Calu3 (cell line): ENCODE measurements at regions not wholly inside any gene's neighbourhood (a gene's known extent, or its start where the extent isn't known, plus 50 kb on each side); places are given as distances from the start of the nearest gene placed in this dataset.

Source experiments
- BruUV-seq: library from RNA; stranded (reverse); fragments of 400-500 nt; replicated peaks from 2 replicates; lab custom pipeline; 2021; lab: Mats Ljungman, UMichigan
- CTCF ChIA-PET: fragments of 300-600 bp; sonication (Branson Sonifier 250); formaldehyde crosslinking; loops from one replicate; lab custom pipeline; 2022; ENCODE audit warnings: antibody characterized with exemption; lab: Charles Lee
- DNase-seq: peaks from one replicate; pipeline ENCODE4 v3.0.0; 2022
- H3K27ac Mint-ChIP-seq: one replicate; pipeline ENCODE4 v1.8.0; 2022; ENCODE audit warnings: mixed read lengths; ENCODE audit not compliant: unreplicated experiment
- H3K27me3 Mint-ChIP-seq: one replicate; pipeline ENCODE4 v1.8.0; 2022; ENCODE audit warnings: mixed read lengths; ENCODE audit not compliant: unreplicated experiment
- H3K36me3 Mint-ChIP-seq: one replicate; pipeline ENCODE4 v1.8.0; 2022; ENCODE audit warnings: mild to moderate bottlenecking, moderate library complexity, mixed read lengths; ENCODE audit not compliant: insufficient read depth, unreplicated experiment
- H3K4me1 Mint-ChIP-seq: one replicate; pipeline ENCODE4 v1.8.0; 2022; ENCODE audit warnings: mild to moderate bottlenecking, low read depth, mixed read lengths; ENCODE audit not compliant: unreplicated experiment
- H3K4me3 Mint-ChIP-seq: one replicate; pipeline ENCODE4 v1.8.0; 2022; ENCODE audit warnings: mild to moderate bottlenecking, low read depth, moderate library complexity, mixed read lengths; ENCODE audit not compliant: unreplicated experiment
- H3K9me3 Mint-ChIP-seq: one replicate; pipeline ENCODE4 v1.8.0; 2022; ENCODE audit warnings: low read depth, mixed read lengths; ENCODE audit not compliant: unreplicated experiment
- CTCF ChIP-seq: fragments of 200-600 bp; IDR thresholded peaks from one replicate; pipeline ENCODE4 v1.8.0; 2022; ENCODE audit warnings: antibody characterized with exemption; ENCODE audit not compliant: unreplicated experiment
- intact Hi-C: fragments of 100-400 bp; cut with micrococcal nuclease; formaldehyde crosslinking; loops from one replicate; pipeline ENCODE4 v1.10.0; 2022; ENCODE audit not compliant: unreplicated experiment

DNA sequence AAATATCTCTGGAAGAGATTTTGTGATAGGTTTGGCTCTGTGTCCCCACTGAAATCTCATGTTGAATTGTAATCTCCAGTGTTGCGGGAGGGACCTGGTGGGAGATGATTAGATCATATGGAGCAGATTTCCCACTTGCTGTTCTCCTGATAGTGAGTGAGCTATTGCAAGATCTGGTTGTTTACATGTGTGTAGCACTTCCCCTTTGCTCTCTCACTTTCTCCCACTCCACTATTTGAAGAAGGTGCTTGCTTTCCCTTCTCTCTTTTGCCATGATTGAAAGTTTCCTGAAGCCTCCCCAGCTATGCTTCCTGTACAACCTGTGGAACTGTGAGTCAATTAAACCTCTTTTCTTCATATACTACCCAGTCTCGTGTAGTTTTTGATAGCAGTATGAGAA lies 97.0 kb upstream of the FN1 start:
- TF ChIP-seq CTCF: no peak
- Mint-ChIP-seq H3K36me3 (peaks cover 6% of the 10 kb centered on the region), H3K27me3 (no peaks in the 10 kb centered on the region), H3K27ac (no peak overlapping the region), H3K4me3 (no peak overlapping the region), H3K9me3 (peaks cover 12% of the 10 kb centered on the region), H3K4me1 (peaks cover 56% of the 10 kb centered on the region)
- no TSS peak for BruUV-seq
- DNase-seq: no peak
- intact Hi-C loops: loop anchor here (5.0 to 10.0 kb wide), 2 partner anchors 149 to 302 kb away; no protein-coding TSS in a partner anchor
- CTCF ChIA-PET: no interaction called here

- peak overlapping the region; percentile 80 for H3K27ac Mint-ChIP-seq
- H3K4me1 Mint-ChIP-seq: peaks cover 54% of the 10 kb centered on the region
- no TSS peak for BruUV-seq
- peaks cover 6% of the 10 kb centered on the region for H3K36me3 Mint-ChIP-seq
- H3K27me3 Mint-ChIP-seq: no peaks in the 10 kb centered on the region
- peak; percentile 13 for DNase-seq
- peaks cover 15% of the 10 kb centered on the region for H3K9me3 Mint-ChIP-seq
- intact Hi-C loops: loop anchor here (5.0 to 10.0 kb wide), 2 partner anchors 151 to 304 kb away; no protein-coding TSS in a partner anchor
- no peak for TF ChIP-seq CTCF
- CTCF ChIA-PET: interaction anchor here (0.6 to 0.9 kb wide), 4 partner anchors 63 to 1514 kb away, joined by 3 to 4 read pairs (median 3); no protein-coding TSS in a partner anchor
- H3K4me3 Mint-ChIP-seq: no peak overlapping the region
Observed at GRCh38 chr2:215531284-215531683, 95.4 kb upstream of the FN1 start.

DNA sequence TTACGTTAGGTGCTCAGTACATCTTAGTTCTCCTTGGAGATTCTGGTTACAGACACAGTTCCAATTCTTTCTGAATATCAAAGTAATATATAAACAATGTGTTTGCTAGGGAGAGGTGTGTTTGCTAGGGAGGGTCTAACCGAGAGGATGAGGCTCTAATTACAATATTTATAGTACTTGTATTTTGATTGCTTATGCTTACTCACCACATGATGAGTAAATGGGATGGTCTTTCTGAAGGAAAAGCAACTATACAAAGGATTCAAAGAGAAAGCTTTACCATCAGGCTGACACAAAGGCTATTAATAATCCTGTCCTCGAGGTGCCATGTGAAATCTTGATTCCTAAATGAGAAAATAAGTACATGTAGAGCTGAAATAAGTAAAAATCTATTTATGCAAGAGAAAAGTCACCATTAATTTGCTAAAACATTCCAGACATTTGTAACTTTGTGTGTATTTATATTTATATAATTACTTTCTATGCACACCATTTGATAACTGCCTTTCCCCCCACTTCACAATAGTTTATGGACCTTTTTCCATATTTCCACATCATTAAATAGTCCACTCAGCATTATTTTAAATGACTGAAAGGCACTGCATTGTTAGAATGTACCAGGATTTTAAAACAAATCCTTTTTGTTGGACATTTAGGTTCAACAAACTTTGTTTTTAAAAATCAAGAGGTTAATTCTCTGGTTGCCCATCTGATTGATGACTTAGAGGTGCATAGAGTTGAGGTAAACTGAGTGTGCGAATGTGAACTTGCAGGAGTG lies 94.5 kb upstream of the FN1 start:
- CTCF ChIA-PET: no interaction called here
- H3K27me3 Mint-ChIP-seq: no peaks in the 10 kb centered on the region
- no peak for DNase-seq
- H3K27ac Mint-ChIP-seq: peak overlapping the region; percentile 80
- peak overlapping the region; percentile 5 for H3K4me3 Mint-ChIP-seq
- H3K9me3 Mint-ChIP-seq: peaks cover 15% of the 10 kb centered on the region
- H3K4me1 Mint-ChIP-seq: peaks cover 45% of the 10 kb centered on the region
- TF ChIP-seq CTCF: no peak
- intact Hi-C loops: loop anchor here (5.0 to 10.0 kb wide), 2 partner anchors 152 to 304 kb away; no protein-coding TSS in a partner anchor
- H3K36me3 Mint-ChIP-seq: peaks cover 6% of the 10 kb centered on the region
- BruUV-seq: no TSS peak

GRCh38 chr2:215529271-215529670 lies 93.4 kb upstream of the FN1 start:
- peak overlapping the region; percentile 79 for H3K27ac Mint-ChIP-seq
- H3K9me3 Mint-ChIP-seq: peaks cover 11% of the 10 kb centered on the region
- no TSS peak for BruUV-seq
- no peaks in the 10 kb centered on the region for H3K27me3 Mint-ChIP-seq
- peaks cover 6% of the 10 kb centered on the region for H3K36me3 Mint-ChIP-seq
- DNase-seq: no peak
- H3K4me1 Mint-ChIP-seq: peaks cover 39% of the 10 kb centered on the region
- no peak for TF ChIP-seq CTCF
- CTCF ChIA-PET: no interaction called here
- peak overlapping the region; percentile 11 for H3K4me3 Mint-ChIP-seq
- intact Hi-C loops: no loop called here
